ENCODE measurements at regions not wholly inside any gene's neighbourhood (a gene's known extent, or its start where the extent isn't known, plus 50 kb on each side); places are given as distances from the start of the nearest gene placed in this dataset.

DNA sequence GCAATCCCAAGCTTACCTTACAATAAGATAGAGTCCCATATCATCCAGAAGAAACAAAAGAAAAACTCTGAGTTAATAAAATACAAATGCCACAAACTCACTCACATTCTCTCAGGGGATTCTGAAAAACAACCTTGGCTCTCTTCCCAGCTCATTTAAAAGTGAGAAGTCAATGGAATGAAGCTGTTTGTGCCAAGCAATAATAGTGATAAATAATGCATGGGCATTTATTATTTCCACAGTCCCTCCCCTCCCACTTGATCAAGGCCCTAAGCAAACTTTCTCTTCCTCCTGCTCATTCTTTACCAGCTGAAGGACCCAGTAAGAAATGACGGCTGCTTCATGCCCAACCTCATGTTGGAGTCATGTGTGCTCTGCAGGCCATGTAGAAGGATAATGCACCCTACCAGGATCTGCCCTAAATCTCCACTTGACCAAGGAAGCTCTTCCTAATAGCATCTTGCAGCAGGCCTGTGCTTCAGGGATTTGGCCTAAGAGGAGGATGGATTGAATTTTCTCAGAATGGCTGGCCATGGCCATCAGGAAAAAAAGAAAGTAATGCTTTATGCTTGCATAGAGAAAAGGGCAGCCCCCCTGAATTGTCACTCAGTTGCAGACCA is 451.3 kb downstream of the GPAM start:
- TF ChIP-seq POLR2A (IDR thresholded peaks at IDR 0.05; ENCODE audit: low read depth, low read length), result no peak
- TF ChIP-seq, protein P1, sequence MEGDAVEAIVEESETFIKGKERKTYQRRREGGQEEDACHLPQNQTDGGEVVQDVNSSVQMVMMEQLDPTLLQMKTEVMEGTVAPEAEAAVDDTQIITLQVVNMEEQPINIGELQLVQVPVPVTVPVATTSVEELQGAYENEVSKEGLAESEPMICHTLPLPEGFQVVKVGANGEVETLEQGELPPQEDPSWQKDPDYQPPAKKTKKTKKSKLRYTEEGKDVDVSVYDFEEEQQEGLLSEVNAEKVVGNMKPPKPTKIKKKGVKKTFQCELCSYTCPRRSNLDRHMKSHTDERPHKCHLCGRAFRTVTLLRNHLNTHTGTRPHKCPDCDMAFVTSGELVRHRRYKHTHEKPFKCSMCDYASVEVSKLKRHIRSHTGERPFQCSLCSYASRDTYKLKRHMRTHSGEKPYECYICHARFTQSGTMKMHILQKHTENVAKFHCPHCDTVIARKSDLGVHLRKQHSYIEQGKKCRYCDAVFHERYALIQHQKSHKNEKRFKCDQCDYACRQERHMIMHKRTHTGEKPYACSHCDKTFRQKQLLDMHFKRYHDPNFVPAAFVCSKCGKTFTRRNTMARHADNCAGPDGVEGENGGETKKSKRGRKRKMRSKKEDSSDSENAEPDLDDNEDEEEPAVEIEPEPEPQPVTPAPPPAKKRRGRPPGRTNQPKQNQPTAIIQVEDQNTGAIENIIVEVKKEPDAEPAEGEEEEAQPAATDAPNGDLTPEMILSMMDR (conservative IDR thresholded peaks at IDR 0.05; ENCODE audit: low read depth, low read length), result no peak
- no peak for TF ChIP-seq MXI1 (IDR thresholded peaks at IDR 0.05; ENCODE audit: borderline replicate concordance, low read depth, low read length)
- TF ChIP-seq, protein P2, sequence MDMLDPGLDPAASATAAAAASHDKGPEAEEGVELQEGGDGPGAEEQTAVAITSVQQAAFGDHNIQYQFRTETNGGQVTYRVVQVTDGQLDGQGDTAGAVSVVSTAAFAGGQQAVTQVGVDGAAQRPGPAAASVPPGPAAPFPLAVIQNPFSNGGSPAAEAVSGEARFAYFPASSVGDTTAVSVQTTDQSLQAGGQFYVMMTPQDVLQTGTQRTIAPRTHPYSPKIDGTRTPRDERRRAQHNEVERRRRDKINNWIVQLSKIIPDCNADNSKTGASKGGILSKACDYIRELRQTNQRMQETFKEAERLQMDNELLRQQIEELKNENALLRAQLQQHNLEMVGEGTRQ (IDR thresholded peaks at IDR 0.05; ENCODE audit: low read depth, low read length), result no peak
- TF ChIP-seq RAD21 (IDR thresholded peaks at IDR 0.05; ENCODE audit: low read length), result no peak
- no peak for TF ChIP-seq CEBPB (IDR thresholded peaks at IDR 0.05; ENCODE audit: low read depth, low read length)
- no peak for TF ChIP-seq MAZ (IDR thresholded peaks at IDR 0.05; ENCODE audit: borderline replicate concordance, low read depth, low read length)
- no peak for TF ChIP-seq NFE2L2 (IDR thresholded peaks at IDR 0.05; ENCODE audit: low read depth, low read length)
- no peak for TF ChIP-seq MAFK (IDR thresholded peaks at IDR 0.05; ENCODE audit: low read depth, low read length)
- TF ChIP-seq FOS (IDR thresholded peaks at IDR 0.05; ENCODE audit: low read depth, low read length), result no peak
- TF ChIP-seq, protein P3, sequence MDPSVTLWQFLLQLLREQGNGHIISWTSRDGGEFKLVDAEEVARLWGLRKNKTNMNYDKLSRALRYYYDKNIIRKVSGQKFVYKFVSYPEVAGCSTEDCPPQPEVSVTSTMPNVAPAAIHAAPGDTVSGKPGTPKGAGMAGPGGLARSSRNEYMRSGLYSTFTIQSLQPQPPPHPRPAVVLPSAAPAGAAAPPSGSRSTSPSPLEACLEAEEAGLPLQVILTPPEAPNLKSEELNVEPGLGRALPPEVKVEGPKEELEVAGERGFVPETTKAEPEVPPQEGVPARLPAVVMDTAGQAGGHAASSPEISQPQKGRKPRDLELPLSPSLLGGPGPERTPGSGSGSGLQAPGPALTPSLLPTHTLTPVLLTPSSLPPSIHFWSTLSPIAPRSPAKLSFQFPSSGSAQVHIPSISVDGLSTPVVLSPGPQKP (IDR thresholded peaks at IDR 0.05; ENCODE audit: borderline replicate concordance, low read depth, low read length), result no peak
- TF ChIP-seq RFX5 (IDR thresholded peaks at IDR 0.05; ENCODE audit: low read depth, low read length), result no peak
